22Rv1 (cell line): ENCODE measurements at regions not wholly inside any gene's neighbourhood (a gene's known extent, or its start where the extent isn't known, plus 50 kb on each side); places are given as distances from the start of the nearest gene placed in this dataset.
"Not testable (repeated sequence)": the region's sequence is repeated elsewhere in the genome, so short reads cannot be mapped to it uniquely, and the experiment has no call there.

Experiments
- H3K27ac ChIP-seq: fragments of 450-650 bp; 2 replicates; pipeline ENCODE4 v1.5.1; 2017
- CTCF ChIP-seq: fragments of 450-650 bp; IDR thresholded peaks from 2 replicates; pipeline ENCODE4 v1.5.1; 2017; ENCODE audit warnings: mild to moderate bottlenecking
- ZFX ChIP-seq: fragments of 450-650 bp; IDR thresholded peaks from 2 replicates; pipeline ENCODE4 v1.6.1; 2017; ENCODE audit warnings: antibody characterized with exemption, borderline replicate concordance

GRCh38 chr15:79620112-79620857 is 188.1 kb downstream of the MINAR1 start:
- TF ChIP-seq CTCF = no peak
- no peak for TF ChIP-seq ZFX
- H3K27ac ChIP-seq = no peak overlapping the region

- H3K27ac ChIP-seq = not testable (repeated sequence)
These were observed 189.7 kb downstream of the MINAR1 start for GRCh38 chr15:79621805-79622204.

- TF ChIP-seq ZFX (no peak), CTCF (no peak)
- H3K27ac ChIP-seq = no peak overlapping the region
These were observed 191.4 kb downstream of the MINAR1 start for GRCh38 chr15:79623488-79623887.

GRCh38 chr15:79629687-79630086 is 197.6 kb downstream of the MINAR1 start:
- H3K27ac ChIP-seq = no peak overlapping the region
- TF ChIP-seq CTCF (no peak), ZFX (no peak)

GRCh38 chr15:79632457-79632856 is 200.3 kb downstream of the MINAR1 start:
- no peak overlapping the region for H3K27ac ChIP-seq
- TF ChIP-seq ZFX = no peak
- no peak for TF ChIP-seq CTCF

- TF ChIP-seq CTCF (no peak), ZFX (no peak)
- no peak overlapping the region for H3K27ac ChIP-seq
These were observed 203.1 kb downstream of the MINAR1 start for GRCh38 chr15:79635149-79635771.

- no peak for TF ChIP-seq ZFX
- TF ChIP-seq CTCF = no peak
These were observed 203.9 kb downstream of the MINAR1 start for GRCh38 chr15:79635897-79636561.

More at GRCh38 chr15:79635897-79636561, 203.9 kb downstream of the MINAR1 start:
- no peak overlapping the region for H3K27ac ChIP-seq
